ENCODE measurements at regions not wholly inside any gene's neighbourhood (a gene's known extent, or its start where the extent isn't known, plus 50 kb on each side); places are given as distances from the start of the nearest gene placed in this dataset.

DNA sequence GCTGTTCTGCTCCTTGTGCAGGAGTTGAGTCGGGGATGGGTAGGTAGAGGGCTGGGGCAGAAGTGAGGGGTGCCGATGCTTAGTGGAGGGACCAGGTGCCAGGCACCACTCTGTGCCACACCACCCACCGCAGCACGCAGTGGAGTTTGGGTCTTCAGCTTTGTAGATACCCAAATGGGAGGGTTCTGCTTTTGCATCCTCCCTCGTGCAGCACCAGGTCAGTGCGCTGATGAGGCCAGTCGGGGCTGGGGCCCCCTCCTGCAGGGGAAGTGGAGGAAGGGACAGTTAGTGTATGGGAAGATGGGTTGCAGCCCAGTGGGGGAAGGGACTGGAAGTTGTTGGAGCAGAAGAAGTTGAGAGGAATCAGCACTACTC is 244.0 kb downstream of the RHOU start:
- DNase-seq = no peak

DNA sequence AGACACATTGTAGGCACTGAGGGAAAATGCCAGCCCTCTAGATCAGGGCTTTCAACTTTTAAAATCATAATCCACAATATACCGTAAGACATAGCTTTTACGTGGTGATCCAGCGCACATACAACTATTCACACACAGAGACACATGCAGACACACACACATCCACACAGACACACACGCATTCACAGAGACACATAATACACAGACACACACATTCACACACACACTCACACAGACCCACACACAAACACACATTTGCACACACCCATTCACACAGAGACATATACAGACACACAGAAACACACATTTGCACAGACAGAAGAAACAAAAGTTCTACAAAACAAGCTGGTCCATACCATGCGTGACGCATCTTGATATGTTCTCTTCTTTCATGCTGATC is 244.5 kb downstream of the RHOU start:
- no peak for DNase-seq

DNA sequence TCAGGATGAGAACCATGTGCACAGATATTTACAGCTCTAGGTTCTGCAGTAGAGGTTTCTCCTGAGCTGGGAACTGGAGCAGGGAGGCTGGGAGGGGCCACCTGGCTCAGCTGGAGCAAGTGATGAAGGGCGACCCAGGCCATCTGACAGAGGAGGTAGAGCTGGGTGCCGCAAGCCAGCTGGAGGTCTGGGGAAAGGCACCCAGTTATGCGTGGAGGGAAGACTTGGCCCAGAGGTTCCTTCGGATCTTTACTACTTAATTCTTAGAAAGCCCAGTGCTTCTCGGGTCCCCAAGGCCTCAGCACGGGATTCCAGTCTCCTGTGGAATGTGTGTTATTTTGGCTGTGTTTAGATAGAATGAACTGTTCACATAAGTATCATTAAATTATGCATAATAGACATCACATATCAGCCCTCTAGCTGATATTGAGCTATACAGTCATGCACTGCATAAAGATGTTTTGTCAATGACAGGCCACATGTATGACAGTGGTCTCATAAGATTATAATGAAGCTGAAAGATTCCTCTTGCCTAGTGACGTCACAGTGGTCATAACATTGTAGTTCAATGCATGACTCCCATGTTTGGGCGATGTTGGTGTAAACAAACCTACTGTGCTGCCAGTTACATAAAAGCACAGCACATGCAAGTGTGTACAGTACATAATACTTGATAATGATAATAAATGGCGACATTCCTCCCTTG is 245.1 kb downstream of the RHOU start:
- DNase-seq = no peak

DNA sequence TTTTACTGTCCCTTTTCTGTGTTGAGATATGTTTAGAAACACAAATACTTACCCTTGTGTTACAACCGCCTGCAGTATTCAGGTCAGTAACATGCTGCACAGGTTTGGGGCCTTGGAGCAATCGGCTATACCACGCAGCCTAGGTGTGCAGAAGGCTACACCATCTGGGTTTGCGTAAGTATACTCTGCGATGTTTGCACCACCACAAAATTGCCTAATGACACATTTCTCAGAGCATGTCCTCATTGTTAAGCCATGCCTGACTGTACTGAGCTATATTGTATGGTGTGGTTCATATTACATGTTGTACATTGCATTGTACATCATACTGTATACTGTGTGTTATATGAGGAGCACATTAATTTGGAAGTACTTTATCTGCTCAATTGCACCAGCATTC is 247.4 kb downstream of the RHOU start:
- DNase-seq = no peak

DNA sequence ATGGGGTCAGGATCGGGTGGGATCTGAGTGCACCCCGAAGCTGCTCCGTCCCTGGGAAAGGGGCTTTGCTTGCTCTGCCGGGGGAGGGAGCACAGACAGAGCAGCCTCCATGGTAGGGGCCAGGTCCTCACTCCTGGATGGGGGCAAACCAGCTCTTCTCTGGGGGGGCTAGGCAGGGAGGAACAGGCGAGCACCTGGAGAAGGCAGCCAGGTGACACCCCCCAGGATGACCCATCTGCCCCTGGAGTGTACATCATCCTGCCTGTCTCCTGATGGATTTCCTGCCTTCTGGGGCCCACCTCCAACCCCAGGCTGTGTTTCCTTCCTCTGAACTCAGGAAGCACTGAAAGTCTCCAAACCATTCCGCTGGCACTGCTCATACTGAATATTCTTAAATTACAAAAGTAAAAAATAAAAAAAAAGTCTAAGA is 248.0 kb downstream of the RHOU start:
- no peak for DNase-seq

DNA sequence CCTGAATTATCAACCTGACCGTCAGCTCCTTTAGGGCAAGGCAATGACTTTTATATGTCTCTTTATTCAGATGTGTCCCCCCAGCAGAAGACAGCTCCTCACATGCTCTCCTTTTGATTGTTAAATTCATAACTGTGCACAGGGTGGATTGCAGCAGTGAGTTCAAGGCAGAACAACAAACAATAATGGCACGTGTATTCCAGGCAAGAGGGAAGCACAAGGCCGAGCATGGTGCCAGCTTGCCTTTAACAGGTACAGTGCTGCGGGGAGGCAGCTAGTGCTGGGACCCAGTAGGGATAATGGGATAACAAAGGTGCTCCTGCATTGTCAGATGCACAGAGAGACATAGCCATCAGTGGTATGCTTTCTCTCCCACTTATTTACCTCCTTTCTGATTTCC is 248.4 kb downstream of the RHOU start:
- DNase-seq = no peak

DNA sequence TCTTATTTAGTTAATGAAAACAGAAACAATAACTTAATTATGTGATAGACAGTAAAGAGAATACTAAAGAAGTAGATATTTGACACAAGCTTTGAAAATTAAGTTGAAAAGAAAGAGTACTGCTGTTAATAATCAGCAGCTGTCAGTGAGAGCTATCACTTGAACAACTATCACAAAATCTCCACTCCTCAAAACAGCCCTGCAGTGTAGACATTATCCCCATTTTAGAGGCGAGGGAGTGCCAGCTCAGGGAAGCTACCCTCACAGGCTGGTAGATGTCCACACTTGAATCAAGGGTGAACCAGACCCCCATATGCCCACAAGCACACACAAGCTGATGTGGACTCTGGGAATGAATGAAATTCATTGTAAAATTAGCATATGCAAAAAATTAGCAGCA is 248.8 kb downstream of the RHOU start:
- no peak for DNase-seq

DNA sequence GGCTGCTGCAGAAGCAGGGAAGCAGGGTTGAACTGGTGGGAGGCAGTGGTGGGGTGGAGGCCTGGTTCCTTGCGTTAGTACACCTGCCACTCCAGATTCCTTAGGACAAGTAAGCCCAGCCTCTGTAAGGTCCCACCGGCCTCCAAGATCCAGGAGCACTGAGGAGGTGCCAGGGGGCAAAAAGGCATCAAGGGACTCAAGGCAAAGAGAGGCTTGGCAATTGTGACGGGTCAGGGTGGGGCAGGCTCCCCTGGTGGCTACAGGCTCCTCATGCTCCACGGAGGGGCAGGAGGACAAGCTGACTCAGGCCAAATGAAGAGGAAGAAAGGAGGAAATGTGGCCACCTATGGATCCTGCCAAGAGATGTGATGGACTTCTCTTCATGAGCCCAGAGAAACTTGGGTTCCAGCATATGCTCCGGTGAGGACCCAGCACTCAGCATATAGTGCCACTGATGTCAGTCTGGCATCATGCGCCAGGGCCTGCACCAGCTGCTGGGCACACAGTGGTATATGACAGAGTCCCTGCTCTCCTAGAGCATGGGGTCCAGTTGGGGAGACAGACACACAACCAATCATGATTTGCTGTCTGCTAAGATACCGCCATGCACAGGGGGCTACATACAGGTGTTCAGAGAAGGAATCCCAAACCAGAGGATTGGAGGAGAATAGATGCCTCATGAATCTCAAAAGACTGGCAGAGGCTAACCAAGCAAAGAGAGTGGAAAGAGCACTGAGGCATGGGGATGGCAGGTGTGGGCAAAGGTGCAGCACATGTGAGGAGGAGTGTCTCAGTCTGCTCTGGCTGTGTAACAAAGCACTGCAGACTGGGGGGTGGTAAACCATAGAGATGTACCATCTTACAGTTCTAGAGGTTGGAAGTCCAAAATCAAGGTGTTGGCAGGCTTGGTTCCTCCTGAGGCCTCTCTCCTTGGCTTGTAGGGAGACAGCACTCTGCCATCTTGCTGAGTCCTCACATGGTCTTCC is 249.7 kb downstream of the RHOU start:
- no peak for DNase-seq

DNA sequence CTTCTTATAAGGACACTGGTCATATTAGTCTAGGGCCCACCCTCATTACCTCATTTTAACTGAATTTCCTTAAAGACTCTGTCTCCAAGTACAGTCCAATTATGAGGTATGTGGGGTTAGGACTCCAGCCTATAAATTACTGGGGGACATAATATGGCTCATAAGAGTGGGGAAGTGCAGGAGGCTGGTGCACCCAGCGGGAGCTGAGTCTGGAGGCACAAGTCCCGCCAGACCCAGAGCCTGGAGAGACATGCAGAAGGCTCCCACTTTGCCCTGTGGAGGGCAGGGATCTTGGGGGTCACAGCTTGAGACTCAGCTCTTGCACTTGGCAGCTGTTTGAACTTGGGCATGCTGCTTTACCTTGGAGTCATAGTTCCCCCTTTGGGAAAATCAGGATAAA is 250.4 kb downstream of the RHOU start:
- DNase-seq = no peak

DNA sequence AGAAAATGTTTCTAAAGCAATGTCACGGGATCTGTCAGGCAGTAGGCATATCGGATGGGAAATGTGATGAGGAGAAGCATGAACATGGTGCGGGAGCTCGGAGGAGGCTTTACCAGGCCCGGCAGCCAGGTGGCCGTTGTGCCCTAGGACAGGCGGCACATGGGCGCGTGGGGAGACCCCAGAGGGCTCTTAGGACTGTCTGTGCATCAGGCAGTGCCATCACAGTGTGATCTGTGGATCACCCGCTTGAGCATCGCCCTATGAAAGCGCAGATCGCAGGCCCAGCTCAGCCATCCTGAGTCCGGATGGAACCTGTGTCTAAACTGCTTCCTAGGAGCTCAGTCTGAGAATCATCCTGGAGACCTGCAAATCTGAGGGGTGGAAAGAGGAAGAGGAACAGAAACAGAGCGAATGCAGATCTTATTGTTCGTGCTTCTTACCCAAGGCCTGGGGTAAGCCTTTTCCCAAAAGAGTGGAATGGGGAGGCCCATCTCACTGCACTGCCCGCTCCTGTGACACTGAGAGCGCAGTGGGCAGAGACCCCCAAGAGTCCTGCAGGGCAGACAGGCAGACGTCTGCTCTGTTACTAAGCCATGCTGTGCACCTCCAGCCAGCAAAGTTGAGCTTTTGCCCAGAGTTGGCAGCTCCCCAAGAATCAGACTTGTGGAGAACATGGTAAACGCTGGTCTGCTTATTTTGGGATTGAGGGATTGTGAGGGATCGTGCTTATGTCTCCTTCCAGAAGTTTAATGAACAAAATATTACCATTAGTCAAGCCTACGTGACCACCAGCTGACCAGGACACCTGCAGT is 251.0 kb downstream of the RHOU start:
- DNase-seq = no peak

DNA sequence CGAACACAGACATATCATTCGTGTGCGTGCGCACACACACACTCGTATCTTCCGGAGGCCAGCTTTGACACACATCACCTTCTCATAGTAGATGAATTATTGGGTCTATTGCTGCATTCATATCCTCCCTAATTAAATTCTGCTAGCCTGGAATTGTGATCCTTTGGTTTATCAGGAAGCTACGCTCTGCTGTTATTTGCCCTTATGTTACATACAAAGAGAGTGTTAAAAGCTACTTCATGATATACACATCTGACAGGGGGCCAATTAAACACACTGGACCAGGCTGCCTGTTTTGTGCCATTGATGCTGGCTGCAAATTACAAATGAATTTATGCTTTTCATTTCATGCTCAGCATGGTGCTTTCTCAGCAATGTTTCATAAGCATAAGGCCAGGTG is 252.0 kb downstream of the RHOU start:
- no peak for DNase-seq

DNA sequence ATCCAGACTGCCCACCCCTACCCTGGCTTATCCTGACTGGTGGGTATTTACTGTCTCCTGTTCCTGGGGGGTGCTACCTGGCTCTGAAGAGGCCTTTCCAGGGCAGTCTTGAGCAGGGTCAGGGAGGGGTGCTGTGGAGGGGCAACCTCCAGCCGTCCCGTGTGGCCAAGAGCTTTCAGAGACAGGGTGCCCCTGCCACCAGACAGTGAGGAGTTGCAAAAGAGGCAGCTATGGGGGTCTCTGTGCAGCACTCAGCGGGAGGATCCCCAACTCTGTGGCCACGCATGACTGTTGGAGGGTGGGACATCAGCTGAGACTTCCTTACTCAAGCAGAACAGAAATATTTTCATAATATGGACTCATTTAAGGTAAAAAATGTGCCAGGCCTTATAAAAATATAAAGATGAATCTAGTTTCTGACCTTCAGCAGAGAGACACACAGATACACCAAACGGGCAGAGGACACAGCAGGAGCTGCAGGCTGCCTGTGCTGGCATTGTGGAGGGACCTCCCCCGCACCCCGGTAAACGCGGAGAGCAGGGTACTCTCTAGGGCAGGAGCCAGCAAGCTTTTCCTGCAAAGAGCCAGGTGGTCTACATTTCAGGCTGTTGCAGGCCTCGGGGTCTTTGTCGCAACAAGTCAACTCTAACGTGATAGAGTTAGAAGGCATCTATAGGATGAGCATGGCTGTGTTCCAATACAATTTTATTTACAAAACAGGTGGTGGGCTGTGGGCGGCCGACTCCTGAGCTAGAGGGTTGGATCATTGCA is 252.6 kb downstream of the RHOU start:
- DNase-seq = no peak

DNA sequence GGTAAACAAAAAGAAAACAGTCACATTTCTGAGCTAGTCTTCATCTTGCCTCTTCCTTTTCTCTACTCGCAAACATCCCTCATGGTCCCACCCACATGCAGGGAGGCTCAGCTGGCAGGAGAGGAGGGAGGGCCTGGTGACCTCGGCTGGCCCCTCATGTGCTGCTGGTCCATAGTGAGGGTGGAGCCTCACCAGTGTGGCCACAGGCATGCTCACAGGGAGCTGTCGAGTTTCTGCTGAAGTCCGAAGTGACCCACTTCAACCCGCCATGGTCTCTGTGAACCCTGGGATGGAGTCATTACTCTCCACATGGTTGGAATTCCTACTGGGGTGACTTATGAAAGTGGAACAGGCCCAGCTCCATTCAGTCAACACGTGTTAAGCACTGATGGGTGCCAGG is 253.4 kb downstream of the RHOU start:
- DNase-seq = no peak

DNA sequence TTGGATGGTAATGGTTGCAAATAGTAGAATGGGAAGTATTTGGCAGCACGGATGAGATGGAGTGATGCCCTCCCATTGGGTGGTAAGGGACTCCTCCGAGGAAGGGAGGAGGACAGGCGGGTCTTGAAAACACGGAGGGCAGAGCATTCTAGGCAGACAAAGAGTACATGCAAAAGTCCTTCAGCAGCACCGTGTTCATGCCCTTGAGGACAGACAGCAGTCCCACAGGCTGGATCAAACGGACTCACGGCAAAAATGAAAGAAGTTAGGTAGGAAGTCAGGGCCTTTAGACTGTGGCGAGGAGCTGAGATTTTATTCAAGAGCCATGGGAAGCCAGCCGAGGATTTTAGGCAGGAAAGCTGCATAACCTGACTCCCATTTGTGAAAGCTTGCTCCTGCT is 253.9 kb downstream of the RHOU start:
- no peak for DNase-seq

DNA sequence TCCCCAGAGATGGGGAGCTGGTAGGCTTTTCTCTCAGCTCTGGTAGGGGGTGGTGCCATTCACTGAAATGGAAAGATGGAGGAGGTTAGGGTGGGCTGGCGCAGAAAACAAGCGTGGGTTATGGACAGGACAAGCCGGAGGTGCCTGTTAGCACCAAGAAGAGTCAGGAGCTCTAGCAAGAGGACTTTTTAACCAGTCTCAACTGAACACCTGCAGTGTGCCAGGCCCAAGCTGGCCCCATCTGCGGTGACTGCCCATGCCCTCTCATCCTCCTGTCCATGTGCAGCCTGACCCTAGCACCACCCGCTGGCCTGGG is 254.4 kb downstream of the RHOU start:
- no peak for DNase-seq

DNA sequence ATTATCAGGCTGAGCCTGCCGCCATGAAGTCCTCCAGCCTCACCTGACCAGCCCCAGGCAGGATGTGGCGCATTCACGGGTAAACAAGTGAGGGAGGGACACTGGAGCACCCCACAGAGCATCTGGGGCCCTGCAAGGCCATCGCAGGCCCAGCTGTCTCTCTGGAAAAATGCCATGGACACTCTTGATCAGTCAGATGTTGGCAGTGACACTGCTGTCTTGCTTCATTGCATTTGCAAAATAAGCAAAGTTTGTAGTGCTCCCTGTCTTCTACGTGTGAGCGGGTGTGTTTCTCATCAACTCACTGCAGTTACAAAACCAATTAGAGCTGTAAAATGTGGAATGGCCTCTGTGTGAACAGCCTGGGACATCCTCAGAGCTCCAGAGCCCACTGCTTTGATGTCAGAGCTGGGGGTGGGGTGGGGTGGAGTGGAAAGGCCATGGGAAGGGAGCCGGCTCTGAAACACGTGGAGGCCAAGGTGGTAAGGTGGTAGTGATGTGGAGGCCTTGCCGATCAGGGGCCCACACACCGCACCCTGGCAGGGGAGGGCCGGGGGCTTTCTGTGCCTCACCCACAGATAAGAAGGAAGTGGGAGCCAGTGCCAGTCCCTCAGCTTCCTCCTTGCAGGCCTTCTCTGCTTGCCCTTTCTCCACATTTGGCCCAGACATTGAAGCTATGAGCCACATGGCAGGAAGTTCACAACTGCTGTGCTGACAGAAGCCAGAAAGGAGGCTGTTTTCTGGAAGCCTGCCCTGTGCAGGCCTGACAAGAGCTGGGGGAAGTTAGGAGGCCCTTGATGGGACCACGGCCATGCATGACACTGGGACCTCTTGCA is 254.9 kb downstream of the RHOU start:
- no peak for DNase-seq

DNA sequence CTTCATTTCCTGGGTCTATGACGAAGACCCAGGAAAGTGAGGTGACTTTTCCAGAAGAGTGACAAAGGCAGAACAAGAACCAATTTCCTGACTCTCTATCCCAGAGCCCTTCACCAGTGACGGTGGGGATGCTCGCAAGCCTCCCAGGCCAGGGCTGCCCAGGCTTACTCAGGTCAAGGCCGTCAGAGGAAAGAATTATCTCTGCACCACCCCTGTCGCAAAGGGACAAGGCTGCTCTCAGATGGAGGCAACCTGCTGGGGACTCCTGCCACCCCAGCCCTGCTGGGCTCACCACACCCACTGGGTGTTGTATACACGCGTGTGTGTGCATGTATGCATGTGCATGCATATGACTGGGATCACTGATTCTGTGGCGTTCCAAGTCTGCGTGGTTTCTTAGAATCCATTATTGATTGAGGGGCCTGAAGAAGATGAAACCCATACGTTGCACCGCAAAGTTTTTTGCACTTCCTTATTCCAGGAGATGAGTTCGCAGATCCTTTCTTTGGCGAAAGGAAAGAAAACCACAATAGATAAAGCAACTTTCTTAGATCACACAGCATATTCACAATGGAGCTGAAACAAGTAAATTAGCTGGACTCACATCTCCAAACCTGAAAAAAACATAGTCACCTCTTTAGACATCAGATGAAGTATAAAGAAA is 255.8 kb downstream of the RHOU start:
- DNase-seq = no peak

DNA sequence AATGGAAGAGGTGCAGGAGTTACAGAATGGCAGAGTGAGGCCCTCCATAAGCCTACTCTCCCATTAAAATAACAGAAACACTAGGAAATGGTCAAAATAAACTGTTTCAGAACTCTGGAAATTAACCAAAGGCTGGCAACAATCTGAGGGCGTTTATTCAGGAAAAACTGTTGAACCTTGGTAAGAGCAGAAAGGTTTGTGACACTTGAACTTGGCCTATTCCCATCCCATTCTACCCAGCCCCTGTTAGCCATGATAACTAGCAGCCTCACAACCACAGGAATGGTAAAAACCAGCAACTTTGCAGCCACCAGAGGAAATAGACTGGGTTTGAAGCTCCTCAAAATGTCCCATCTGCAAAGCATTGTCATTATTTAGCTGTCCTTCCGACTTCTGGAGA is 256.8 kb downstream of the RHOU start:
- DNase-seq = no peak

DNA sequence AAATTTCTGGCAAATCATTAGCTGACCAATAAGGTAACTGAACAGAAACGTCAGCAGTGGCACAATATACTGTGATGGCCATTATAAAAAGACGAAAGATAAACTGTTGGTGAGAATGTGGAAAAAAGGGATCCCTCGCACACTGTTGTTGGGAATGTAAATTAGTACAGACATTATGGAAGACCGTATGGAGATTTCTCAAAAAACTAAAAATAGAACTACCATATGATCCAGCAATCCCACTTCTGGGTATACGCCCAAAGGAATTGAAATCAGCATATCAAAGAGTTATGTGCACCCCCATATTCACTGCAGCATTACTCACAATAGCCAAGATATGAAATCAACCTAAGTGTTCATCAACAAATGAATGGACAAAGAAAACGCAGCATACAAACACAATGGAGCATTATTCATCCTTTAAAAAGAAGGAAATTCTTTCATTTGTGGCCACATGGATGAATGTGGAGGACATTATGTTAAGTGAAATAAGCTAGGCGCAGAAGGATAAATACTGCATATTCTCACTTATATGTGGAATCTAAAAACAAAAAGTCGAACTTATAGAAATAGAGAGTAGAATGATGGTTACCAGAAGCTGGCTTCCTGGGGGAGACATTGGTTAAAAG is 257.7 kb downstream of the RHOU start:
- DNase-seq = no peak

DNA sequence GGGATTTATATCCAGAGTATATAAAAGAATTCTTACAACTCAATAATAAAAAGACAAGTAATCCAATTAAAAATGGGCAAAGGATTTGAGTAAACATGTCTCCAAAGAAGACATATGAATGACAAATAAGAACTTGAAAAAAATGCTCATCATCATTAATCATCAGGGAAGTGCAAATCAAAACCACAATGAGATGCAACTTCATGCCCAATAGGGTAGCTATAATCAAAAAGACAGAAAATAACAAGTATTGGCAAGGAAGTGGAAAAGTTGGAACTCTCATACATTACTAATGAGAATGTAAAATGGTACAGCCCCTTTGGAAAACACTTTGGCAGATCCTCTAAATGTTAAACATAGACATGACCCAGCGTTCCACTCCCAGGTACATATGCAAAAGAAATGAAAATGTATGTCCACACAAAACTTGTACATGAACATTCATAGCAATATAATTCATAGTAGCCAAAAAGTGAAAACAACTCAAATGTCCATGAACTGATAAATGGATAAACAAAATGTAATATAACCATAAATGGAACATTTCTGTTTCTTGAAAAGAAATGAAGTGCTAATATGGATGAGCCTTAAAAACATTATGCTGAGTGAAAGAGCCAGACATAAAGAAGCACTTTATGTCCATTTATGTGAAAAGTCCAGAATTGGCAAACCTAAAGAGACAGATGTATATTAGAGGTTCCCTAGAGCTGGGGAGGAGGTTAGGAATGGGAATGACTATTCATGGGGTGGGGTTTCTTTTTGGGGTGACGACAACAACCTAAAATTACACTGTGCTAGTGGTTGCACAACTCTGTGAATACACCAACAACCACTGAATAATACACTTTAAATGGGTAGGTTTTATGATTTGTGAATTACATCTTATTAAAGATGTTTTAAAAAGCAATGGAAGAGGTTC is 259.7 kb downstream of the RHOU start:
- no peak for DNase-seq

All from activated T-cell treated with anti-CD3 and anti-CD28 coated beads, Interleukin-2, amount 50 U/mL, for 48 hours (primary cell).